Spleen (tissue), 7 donors: ENCODE measurements at regions not wholly inside any gene's neighbourhood (a gene's known extent, or its start where the extent isn't known, plus 50 kb on each side); places are given as distances from the start of the nearest gene placed in this dataset.

ENCODE experiments used
- POLR2A ChIP-seq, 3 donors: fragments of 450-650 bp; IDR thresholded peaks; one replicate each; pipeline ENCODE4 v1.5.1; 2017; ENCODE audit warnings: antibody characterized with exemption in 3 of 3, mild to moderate bottlenecking in 1 of 3
- POLR2AphosphoS5 ChIP-seq, 3 donors: sonication (generic); formaldehyde crosslinking; IDR thresholded peaks; one replicate each; pipeline ENCODE4 v1.5.1; 2017; ENCODE audit warnings: antibody characterized with exemption in 3 of 3
- TF ChIP-seq, protein P1 (sequence below), 11 experiments: fragments of 200-600 bp in 7 of 11; fragments of 450-650 bp in 4 of 11; sonication (generic) in 4 of 11; IDR thresholded peaks in 8 of 11; conservative IDR thresholded peaks in 3 of 11; 1 replicate in 7 of 11; 2 replicates in 4 of 11; pipeline versions ENCODE4 v1.4.0 to v1.8.0; 2016 to 2021; ENCODE audit warnings: antibody characterized with exemption in 11 of 11, inconsistent platforms in 4 of 11, mild to moderate bottlenecking in 1 of 11
- donor health status: DM: no; HTN: no; CAD: no; lungs with moderate emphysema.
- donor health status: DM: no; HTN: no; CAD: no.
- donor health status: DM: no; HTN: no; CAD: no.

DNA sequence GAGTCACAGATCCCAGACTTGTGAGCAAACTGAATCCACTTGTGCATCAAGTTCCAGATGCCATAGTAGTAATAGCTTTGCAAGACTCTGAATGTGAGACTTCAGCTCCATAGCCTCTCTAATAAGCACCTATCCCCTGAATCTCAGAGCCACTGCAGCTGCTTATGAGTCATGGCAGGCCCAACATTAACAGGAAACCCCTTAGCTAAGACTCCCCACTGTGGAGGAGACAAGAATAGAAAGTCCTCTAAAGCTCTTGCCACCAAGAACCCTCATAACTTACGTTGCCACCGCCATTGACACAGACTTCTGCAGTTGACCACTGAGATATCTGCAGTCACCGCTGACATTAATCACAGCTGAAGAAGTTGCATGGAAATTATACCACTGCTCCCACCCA lies 62.9 kb upstream of the PDE3A start:
- TF ChIP-seq POLR2A (IDR thresholded peaks at IDR 0.05) (no peak), POLR2AphosphoS5 (IDR thresholded peaks at IDR 0.05) (no peak)
- TF ChIP-seq, protein P1, sequence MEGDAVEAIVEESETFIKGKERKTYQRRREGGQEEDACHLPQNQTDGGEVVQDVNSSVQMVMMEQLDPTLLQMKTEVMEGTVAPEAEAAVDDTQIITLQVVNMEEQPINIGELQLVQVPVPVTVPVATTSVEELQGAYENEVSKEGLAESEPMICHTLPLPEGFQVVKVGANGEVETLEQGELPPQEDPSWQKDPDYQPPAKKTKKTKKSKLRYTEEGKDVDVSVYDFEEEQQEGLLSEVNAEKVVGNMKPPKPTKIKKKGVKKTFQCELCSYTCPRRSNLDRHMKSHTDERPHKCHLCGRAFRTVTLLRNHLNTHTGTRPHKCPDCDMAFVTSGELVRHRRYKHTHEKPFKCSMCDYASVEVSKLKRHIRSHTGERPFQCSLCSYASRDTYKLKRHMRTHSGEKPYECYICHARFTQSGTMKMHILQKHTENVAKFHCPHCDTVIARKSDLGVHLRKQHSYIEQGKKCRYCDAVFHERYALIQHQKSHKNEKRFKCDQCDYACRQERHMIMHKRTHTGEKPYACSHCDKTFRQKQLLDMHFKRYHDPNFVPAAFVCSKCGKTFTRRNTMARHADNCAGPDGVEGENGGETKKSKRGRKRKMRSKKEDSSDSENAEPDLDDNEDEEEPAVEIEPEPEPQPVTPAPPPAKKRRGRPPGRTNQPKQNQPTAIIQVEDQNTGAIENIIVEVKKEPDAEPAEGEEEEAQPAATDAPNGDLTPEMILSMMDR (IDR thresholded peaks at IDR 0.05 in 8 of 11, conservative IDR thresholded peaks at IDR 0.05 in 3 of 11) = no peak
